ENCODE measurements at regions not wholly inside any gene's neighbourhood (a gene's known extent, or its start where the extent isn't known, plus 50 kb on each side); places are given as distances from the start of the nearest gene placed in this dataset.
"Not testable (repeated sequence)": the region's sequence is repeated elsewhere in the genome, so short reads cannot be mapped to it uniquely, and the experiment has no call there.

DNA sequence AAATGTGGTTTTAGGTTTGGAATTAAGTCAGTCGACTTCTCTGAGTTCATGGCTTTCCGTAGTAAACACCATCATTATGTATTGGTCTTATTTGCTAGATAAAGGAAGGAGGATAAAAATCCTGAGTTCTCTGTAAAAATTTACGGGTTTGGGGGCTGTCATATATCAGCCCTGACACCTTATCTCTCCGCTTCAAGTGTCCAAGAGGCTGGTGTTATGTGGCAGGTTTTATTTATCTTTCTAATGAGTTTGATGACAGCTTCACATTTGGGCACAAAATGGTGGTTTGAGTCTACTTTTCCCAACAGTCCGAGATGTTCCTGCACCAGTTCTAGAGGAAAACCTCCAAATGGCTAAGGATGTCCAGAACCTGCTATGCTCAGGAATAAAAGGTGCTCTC lies 67.3 kb upstream of the VSTM5 start:
- WGBS, result 74% methylated on average over 5 of the region's 5 CpGs
- Histone ChIP-seq H3K36me3 (ENCODE audit: control insufficient read depth in 4 of 4, insufficient read depth in 3 of 4, low read depth in 1 of 4, low read length in 3 of 4) (no peaks in the 10 kb centered on the region), H3K27ac (ENCODE audit: low read depth in 1 of 2, low read length in 2 of 2) (no peak overlapping the region), H3K9me3 (ENCODE audit: control insufficient read depth in 4 of 4, low read length in 3 of 4) (no peaks in the 10 kb centered on the region), H3K4me1 (ENCODE audit: control insufficient read depth in 4 of 4, insufficient read depth in 4 of 4, low read length in 3 of 4) (no peaks in the 10 kb centered on the region), H3K27me3 (ENCODE audit: control insufficient read depth in 4 of 4, insufficient read depth in 4 of 4, low read length in 3 of 4) (peaks cover 0 to 2% (median 0%) of the 10 kb centered on the region in 4 donors), H3K4me3 (ENCODE audit: low read depth in 1 of 3, low read length in 3 of 3) (no peak overlapping the region), H3K9ac (ENCODE audit: low read depth in 1 of 2, low read length in 2 of 2) (no peak overlapping the region)
- TF ChIP-seq RAD21 (IDR thresholded peaks at IDR 0.05), result no peak
- no peak for DNase-seq (ENCODE audit: low spot score)

DNA sequence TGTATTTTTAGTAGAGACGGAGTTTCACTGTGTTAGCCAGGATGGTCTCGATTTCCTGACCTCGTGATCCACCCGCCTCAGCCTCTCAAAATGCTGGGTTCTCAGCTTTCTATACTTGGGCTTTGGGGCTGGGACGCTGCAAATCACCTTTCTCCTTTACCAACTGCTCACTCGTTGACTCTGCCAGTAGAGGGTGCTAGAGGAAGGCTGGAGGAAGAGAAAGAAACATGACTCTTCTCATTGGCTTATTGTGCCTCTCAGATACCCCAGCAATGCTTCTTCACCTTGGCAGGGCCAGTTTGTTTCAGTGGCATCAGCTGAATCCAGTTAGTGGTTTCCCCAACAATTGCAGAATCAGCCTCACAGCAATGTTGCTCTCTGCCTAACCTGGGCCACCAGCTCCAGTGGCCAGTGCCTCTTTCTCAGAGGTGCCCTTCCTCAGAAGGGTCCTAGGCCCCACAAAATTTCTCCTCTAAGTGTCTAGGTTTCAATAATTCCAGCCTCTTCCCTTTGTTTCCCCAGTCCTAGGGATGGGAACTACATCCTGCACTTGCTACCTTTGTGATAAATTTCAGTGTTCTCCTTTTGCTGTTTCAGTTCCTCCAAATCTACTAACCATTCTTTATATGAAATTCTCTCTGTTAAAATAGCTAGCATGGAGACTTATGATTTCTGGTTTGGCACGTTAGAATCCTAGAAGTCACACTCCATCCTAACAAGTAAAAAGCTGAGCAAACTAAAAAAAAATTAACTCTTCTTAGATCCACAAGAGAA lies 71.5 kb upstream of the VSTM5 start:
- WGBS, result 30% methylated on average over 7 of the region's 7 CpGs
- H3K27me3 ChIP-seq (ENCODE audit: control insufficient read depth in 4 of 4, insufficient read depth in 4 of 4, low read length in 3 of 4), result no peaks in the 10 kb centered on the region
- H3K36me3 ChIP-seq (ENCODE audit: control insufficient read depth in 4 of 4, insufficient read depth in 3 of 4, low read depth in 1 of 4, low read length in 3 of 4), result no peaks in the 10 kb centered on the region
- TF ChIP-seq HNF4A (conservative IDR thresholded peaks at IDR 0.05), result no peak
- peak; percentile 44 for TF ChIP-seq CTCF (IDR thresholded peaks at IDR 0.05; ENCODE audit: low read depth, low read length, missing input control)
- no peak for TF ChIP-seq TAF1 (conservative IDR thresholded peaks at IDR 0.05)
- no peak for TF ChIP-seq FOXA1 (IDR thresholded peaks at IDR 0.05)
- TF ChIP-seq RAD21 (IDR thresholded peaks at IDR 0.05), result peak; percentile 80 to 89
- no peak for TF ChIP-seq EGR1 (IDR thresholded peaks at IDR 0.05; ENCODE audit: low read depth in 2 of 2)
- TF ChIP-seq GABPA (IDR thresholded peaks at IDR 0.05 in 1 of 2, conservative IDR thresholded peaks at IDR 0.05 in 1 of 2), result no peak
- TF ChIP-seq MAX (IDR thresholded peaks at IDR 0.05), result no peak
- TF ChIP-seq YY1 (IDR thresholded peaks at IDR 0.05), result no peak
- no peak for DNase-seq (ENCODE audit: low spot score)
- H3K9ac ChIP-seq (ENCODE audit: low read depth in 1 of 2, low read length in 2 of 2), result no peak overlapping the region
- H3K27ac ChIP-seq (ENCODE audit: low read depth in 1 of 2, low read length in 2 of 2), result no peak overlapping the region
- H3K4me3 ChIP-seq (ENCODE audit: low read depth in 1 of 3, low read length in 3 of 3), result no peak overlapping the region
- H3K4me1 ChIP-seq (ENCODE audit: control insufficient read depth in 4 of 4, insufficient read depth in 4 of 4, low read length in 3 of 4), result no peaks in the 10 kb centered on the region
- no peaks in the 10 kb centered on the region for H3K9me3 ChIP-seq (ENCODE audit: control insufficient read depth in 4 of 4, low read length in 3 of 4)

- Histone ChIP-seq H3K9ac (ENCODE audit: low read depth in 1 of 2, low read length in 2 of 2) (no peak overlapping the region), H3K4me1 (ENCODE audit: control insufficient read depth in 4 of 4, insufficient read depth in 4 of 4, low read length in 3 of 4) (no peaks in the 10 kb centered on the region), H3K27me3 (ENCODE audit: control insufficient read depth in 4 of 4, insufficient read depth in 4 of 4, low read length in 3 of 4) (no peaks in the 10 kb centered on the region), H3K4me3 (ENCODE audit: low read depth in 1 of 3, low read length in 3 of 3) (no peak overlapping the region), H3K9me3 (ENCODE audit: control insufficient read depth in 4 of 4, low read length in 3 of 4) (no peaks in the 10 kb centered on the region), H3K27ac (ENCODE audit: low read depth in 1 of 2, low read length in 2 of 2) (no peak overlapping the region), H3K36me3 (ENCODE audit: control insufficient read depth in 4 of 4, insufficient read depth in 3 of 4, low read depth in 1 of 4, low read length in 3 of 4) (no peaks in the 10 kb centered on the region)
- no peak for DNase-seq (ENCODE audit: low spot score)
- 60% methylated on average over 4 of the region's 4 CpGs for WGBS
- no peak for TF ChIP-seq HNF4G (IDR thresholded peaks at IDR 0.05)
- TF ChIP-seq TAF1 (conservative IDR thresholded peaks at IDR 0.05), result no peak
- TF ChIP-seq JUND (IDR thresholded peaks at IDR 0.05), result no peak
- no peak for TF ChIP-seq EGR1 (IDR thresholded peaks at IDR 0.05; ENCODE audit: low read depth in 2 of 2)
- TF ChIP-seq, protein P1, sequence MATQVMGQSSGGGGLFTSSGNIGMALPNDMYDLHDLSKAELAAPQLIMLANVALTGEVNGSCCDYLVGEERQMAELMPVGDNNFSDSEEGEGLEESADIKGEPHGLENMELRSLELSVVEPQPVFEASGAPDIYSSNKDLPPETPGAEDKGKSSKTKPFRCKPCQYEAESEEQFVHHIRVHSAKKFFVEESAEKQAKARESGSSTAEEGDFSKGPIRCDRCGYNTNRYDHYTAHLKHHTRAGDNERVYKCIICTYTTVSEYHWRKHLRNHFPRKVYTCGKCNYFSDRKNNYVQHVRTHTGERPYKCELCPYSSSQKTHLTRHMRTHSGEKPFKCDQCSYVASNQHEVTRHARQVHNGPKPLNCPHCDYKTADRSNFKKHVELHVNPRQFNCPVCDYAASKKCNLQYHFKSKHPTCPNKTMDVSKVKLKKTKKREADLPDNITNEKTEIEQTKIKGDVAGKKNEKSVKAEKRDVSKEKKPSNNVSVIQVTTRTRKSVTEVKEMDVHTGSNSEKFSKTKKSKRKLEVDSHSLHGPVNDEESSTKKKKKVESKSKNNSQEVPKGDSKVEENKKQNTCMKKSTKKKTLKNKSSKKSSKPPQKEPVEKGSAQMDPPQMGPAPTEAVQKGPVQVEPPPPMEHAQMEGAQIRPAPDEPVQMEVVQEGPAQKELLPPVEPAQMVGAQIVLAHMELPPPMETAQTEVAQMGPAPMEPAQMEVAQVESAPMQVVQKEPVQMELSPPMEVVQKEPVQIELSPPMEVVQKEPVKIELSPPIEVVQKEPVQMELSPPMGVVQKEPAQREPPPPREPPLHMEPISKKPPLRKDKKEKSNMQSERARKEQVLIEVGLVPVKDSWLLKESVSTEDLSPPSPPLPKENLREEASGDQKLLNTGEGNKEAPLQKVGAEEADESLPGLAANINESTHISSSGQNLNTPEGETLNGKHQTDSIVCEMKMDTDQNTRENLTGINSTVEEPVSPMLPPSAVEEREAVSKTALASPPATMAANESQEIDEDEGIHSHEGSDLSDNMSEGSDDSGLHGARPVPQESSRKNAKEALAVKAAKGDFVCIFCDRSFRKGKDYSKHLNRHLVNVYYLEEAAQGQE (IDR thresholded peaks at IDR 0.05), result no peak
- no peak for TF ChIP-seq HNF4A (conservative IDR thresholded peaks at IDR 0.05)
- no peak for TF ChIP-seq FOXA2 (IDR thresholded peaks at IDR 0.05)
- no peak for TF ChIP-seq GABPA (IDR thresholded peaks at IDR 0.05 in 1 of 2, conservative IDR thresholded peaks at IDR 0.05 in 1 of 2)
- no peak for TF ChIP-seq ZBTB33 (IDR thresholded peaks at IDR 0.05)
These were observed 72.4 kb upstream of the VSTM5 start for GRCh38 chr11:93922830-93923229.

DNA sequence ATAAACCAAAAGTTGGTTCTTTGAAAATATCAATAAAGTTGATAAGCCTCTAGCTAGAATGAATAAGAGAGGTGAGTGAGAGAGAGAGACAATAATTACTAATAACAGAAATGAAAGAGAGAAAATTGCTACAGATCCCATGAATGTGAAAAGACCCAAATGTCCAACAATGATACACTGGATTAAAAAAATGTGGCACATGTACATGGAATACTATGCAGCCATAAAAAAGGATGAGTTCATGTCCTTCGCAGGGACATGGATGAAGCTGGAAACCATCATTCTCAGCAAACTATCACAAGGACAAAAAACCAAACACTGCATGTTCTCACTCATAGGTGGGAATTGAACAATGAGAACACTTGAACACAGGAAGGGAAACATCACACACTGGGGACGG lies 75.7 kb upstream of the VSTM5 start:
- not testable (repeated sequence) for H3K4me1 ChIP-seq (ENCODE audit: control insufficient read depth in 4 of 4, insufficient read depth in 4 of 4, low read length in 3 of 4); H3K4me3 ChIP-seq (ENCODE audit: low read depth in 1 of 3, low read length in 3 of 3); DNase-seq (ENCODE audit: low spot score); H3K27ac ChIP-seq (ENCODE audit: low read depth in 1 of 2, low read length in 2 of 2); H3K9ac ChIP-seq (ENCODE audit: low read depth in 1 of 2, low read length in 2 of 2); H3K27me3 ChIP-seq (ENCODE audit: control insufficient read depth in 4 of 4, insufficient read depth in 4 of 4, low read length in 3 of 4); H3K9me3 ChIP-seq (ENCODE audit: control insufficient read depth in 4 of 4, low read length in 3 of 4); H3K36me3 ChIP-seq (ENCODE audit: control insufficient read depth in 4 of 4, insufficient read depth in 3 of 4, low read depth in 1 of 4, low read length in 3 of 4)
- 73% methylated on average over 2 of the region's 2 CpGs for WGBS
